ENCODE measurements at regions not wholly inside any gene's neighbourhood (a gene's known extent, or its start where the extent isn't known, plus 50 kb on each side); places are given as distances from the start of the nearest gene placed in this dataset.

DNA sequence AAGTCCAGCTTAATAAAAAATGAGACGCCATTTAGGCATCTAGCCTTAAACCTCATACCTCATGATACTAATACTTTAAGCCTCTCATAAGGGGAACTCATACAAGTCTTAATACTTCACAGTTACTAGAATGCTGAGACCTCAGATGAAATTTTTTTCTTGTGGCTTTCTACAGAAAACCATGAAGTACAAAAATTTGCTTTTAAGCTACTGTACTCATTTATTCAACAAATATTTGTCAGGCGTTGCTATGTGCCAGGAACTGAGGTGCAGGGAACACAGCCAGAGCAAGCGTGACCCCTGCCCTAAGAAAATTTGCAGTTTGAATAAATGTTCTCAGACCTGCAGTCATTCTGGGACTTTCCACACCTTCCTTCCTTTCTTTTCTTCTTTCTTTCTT is 150.6 kb downstream of the MRPL39 start:
- Histone ChIP-seq H3K18ac (ENCODE audit: extremely low read depth, low read length) (no peak overlapping the region), H3K27ac (ENCODE audit: low read depth, low read length) (no peak overlapping the region), H3K27me3 (replicated peaks in 1 of 4; ENCODE audit: control insufficient read depth in 3 of 4, extremely low read depth in 1 of 4, insufficient read depth in 3 of 4, low read length in 3 of 4) (no peaks in the 10 kb centered on the region), H3K4ac (replicated peaks; ENCODE audit: insufficient read length, low read depth, low read length) (no peak overlapping the region), H3K23me2 (ENCODE audit: low read depth, low read length) (no peaks in the 10 kb centered on the region; the same call in 1 of the 2 replicates), H2BK5ac (ENCODE audit: low read depth, low read length) (no peak overlapping the region), H4K20me1 (replicated peaks in 1 of 2; ENCODE audit: control insufficient read depth in 1 of 2, insufficient read depth in 2 of 2, low read length in 2 of 2) (no peaks in the 10 kb centered on the region), H3K9me3 (ENCODE audit: insufficient read depth in 2 of 2, low read depth in 1 of 2, low read length in 1 of 2) (no peaks in the 10 kb centered on the region), H3K36me3 (ENCODE audit: control insufficient read depth in 2 of 4, insufficient read depth in 4 of 4, low read length in 3 of 4) (no peaks in the 10 kb centered on the region), H3K79me1 (ENCODE audit: low read depth, low read length) (no peaks in the 10 kb centered on the region), H2AFZ (ENCODE audit: low read length) (no peak overlapping the region), H3K4me3 (ENCODE audit: extremely low read depth in 1 of 4, insufficient read depth in 2 of 4, low read depth in 3 of 4, low read length in 4 of 4) (no peak overlapping the region), H4K91ac (replicated peaks; ENCODE audit: insufficient read length, low read length) (no peak overlapping the region), H3K9ac (replicated peaks in 1 of 4; ENCODE audit: extremely low read depth in 1 of 4, low read depth in 3 of 4, low read length in 3 of 4) (no peak overlapping the region), H2BK12ac (ENCODE audit: low read depth, low read length) (no peak overlapping the region), H2BK120ac (replicated peaks; ENCODE audit: low read depth, low read length) (no peak overlapping the region), H3K79me2 (ENCODE audit: control insufficient read depth in 1 of 2, insufficient read depth in 2 of 2, low read length in 2 of 2) (no peaks in the 10 kb centered on the region), H4K8ac (ENCODE audit: extremely low read depth, insufficient read depth, low read length) (no peak overlapping the region), H4K5ac (ENCODE audit: insufficient read length, low read depth, low read length) (no peak overlapping the region), H3K14ac (ENCODE audit: insufficient read length) (no peak overlapping the region), H3K4me1 (replicated peaks in 1 of 4; ENCODE audit: control insufficient read depth in 3 of 4, insufficient read depth in 4 of 4, low read length in 3 of 4) (no peaks in the 10 kb centered on the region), H2BK20ac (ENCODE audit: low read length) (no peak overlapping the region), H3K56ac (replicated peaks; ENCODE audit: insufficient read length, low read depth, low read length) (no peak overlapping the region), H2BK15ac (ENCODE audit: low read length) (no peak overlapping the region), H3K4me2 (ENCODE audit: insufficient read depth in 1 of 2, low read depth in 2 of 2, low read length in 2 of 2) (no peak overlapping the region), H3K23ac (ENCODE audit: insufficient read length) (no peak overlapping the region), H2AK5ac (ENCODE audit: low read depth, low read length) (no peak overlapping the region)
- WGBS, 2 experiments (ENCODE audit: extremely low coverage in 1 of 2, insufficient coverage in 1 of 2, insufficient read length in 1 of 2, insufficient replicate concordance in 2 of 2, low coverage in 1 of 2, low lambda C conversion rate in 2 of 2, missing lambda C conversion rate in 1 of 2): 87% methylated on average over 3 of the region's 3 CpGs; no CpG with 5 or more reads in 1 of the 2 experiments
- TF ChIP-seq EZH2 (IDR thresholded peaks at IDR 0.05; ENCODE audit: low read depth, low read length, severe bottlenecking): no peak
- no peak for TF ChIP-seq CHD1 (IDR thresholded peaks at IDR 0.05; ENCODE audit: low read depth, low read length)
- TF ChIP-seq, protein P1, sequence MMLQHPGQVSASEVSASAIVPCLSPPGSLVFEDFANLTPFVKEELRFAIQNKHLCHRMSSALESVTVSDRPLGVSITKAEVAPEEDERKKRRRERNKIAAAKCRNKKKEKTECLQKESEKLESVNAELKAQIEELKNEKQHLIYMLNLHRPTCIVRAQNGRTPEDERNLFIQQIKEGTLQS (IDR thresholded peaks at IDR 0.05; ENCODE audit: insufficient read depth, low read depth, low read length): no peak
- no peak for TF ChIP-seq TEAD4 (IDR thresholded peaks at IDR 0.05; ENCODE audit: low read depth, low read length)
- no peak for TF ChIP-seq CTBP2 (IDR thresholded peaks at IDR 0.05; ENCODE audit: borderline replicate concordance, insufficient read depth, insufficient read length, low read length)
- no peak for TF ChIP-seq TBP (IDR thresholded peaks at IDR 0.05; ENCODE audit: low read depth, low read length)
- no peak for TF ChIP-seq HDAC2 (IDR thresholded peaks at IDR 0.05; ENCODE audit: borderline replicate concordance in 1 of 2, low read depth in 2 of 2, low read length in 2 of 2)
- TF ChIP-seq SUZ12 (IDR thresholded peaks at IDR 0.05; ENCODE audit: low read length): no peak
- TF ChIP-seq, protein P2, sequence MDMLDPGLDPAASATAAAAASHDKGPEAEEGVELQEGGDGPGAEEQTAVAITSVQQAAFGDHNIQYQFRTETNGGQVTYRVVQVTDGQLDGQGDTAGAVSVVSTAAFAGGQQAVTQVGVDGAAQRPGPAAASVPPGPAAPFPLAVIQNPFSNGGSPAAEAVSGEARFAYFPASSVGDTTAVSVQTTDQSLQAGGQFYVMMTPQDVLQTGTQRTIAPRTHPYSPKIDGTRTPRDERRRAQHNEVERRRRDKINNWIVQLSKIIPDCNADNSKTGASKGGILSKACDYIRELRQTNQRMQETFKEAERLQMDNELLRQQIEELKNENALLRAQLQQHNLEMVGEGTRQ (IDR thresholded peaks at IDR 0.05; ENCODE audit: low read length): no peak
- ChIA-PET CTCF (ENCODE audit: partially characterized antibody) (interaction anchor here (1.1 kb wide), 1 partner anchor 36 kb away, joined by 4 read pairs; no protein-coding TSS in a partner anchor), POLR2A (ENCODE audit: partially characterized antibody) (no interaction called here)
- DNase-seq (ENCODE audit: low read depth in 1 of 2, low spot score in 2 of 2) (no peak), FAIRE-seq (no peak)
